GM21528 (cell line): ENCODE measurements at regions not wholly inside any gene's neighbourhood (a gene's known extent, or its start where the extent isn't known, plus 50 kb on each side); places are given as distances from the start of the nearest gene placed in this dataset.
"Not testable (repeated sequence)": the region's sequence is repeated elsewhere in the genome, so short reads cannot be mapped to it uniquely, and the experiment has no call there.

Experiments used
- ATAC-seq: cut with Tn5 transposase; IDR thresholded peaks from one replicate; pipeline ENCODE4 v1.9.1; 2021; ENCODE audit warnings: mild to moderate bottlenecking, moderate library complexity; ENCODE audit not compliant: unreplicated experiment, low FRiP score

DNA sequence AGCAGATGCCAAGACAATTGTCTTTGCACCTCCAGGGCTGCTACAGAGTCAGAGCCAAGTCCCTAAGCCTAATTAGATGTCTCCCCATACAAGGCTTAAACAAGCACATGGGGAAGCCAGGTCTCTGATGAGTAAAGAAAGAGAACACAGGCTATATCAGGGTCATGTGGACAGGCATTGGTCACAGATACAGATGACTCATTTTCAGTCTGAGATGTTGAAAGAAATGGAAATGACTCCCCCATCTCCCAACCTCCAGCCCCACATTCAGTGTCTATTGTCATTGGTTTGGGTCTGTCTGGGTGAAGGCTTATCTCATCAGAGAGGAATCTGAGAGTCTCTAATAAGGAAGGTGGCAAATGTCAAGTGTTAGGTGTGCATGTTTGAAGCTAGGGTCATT lies 290.1 kb upstream of the KIAA1217 start:
- no peak for ATAC-seq

DNA sequence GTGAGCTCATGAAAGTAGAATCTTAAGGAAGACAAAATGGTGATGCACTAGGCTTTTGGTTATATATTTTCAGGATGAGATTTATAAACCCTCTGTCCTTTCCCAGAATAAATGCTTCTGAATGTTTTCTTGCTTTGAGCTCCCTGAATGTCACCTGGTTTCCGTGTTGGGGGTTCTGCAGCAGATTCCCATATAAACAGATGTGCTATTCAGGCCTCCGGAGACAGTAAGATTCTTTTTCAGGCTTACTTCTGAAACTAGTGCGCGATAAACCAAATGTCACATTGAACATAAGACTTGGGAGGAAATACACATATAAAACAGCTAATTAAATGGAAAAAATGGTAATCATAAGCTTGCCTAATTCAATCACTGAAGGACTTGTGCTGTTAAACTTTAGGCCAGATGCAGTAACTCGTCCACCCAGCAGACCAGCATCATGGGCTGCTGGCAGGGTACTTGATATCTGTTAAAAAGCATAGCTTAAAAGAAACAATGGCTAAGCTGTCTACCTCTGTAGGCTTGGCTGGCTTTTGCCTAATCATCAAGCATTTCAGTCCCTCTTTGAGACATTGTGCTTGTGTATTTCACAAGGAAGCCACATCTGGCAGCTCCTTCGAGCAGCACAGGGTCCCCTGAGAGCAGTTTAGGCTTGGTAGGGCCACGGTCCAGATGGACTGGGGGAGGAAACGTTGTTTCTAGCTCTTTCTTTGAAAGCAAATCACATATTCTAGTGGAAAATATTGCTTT lies 281.2 kb upstream of the KIAA1217 start:
- no peak for ATAC-seq

DNA sequence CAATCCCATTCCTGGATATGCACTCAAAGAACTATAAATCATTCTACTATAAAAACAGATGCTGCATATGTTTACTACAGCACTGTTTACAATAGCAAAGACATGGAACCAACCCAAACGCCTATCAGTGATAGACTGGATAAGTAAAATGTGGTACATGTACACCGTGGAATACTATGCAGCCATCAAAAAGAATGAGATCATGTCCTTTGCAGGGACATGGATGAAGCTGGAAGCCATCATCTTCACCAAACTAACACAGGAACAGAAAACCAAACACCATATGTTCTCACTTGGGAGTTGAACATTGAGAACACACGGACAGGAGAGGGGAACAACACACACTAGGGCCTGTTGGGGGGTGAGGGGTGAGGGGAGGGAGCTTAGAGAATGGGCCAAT lies 274.9 kb upstream of the KIAA1217 start:
- not testable (repeated sequence) for ATAC-seq

- no peak for ATAC-seq
Measured at GRCh38 chr10:23945845-23946244, 263.1 kb upstream of the KIAA1217 start.

DNA sequence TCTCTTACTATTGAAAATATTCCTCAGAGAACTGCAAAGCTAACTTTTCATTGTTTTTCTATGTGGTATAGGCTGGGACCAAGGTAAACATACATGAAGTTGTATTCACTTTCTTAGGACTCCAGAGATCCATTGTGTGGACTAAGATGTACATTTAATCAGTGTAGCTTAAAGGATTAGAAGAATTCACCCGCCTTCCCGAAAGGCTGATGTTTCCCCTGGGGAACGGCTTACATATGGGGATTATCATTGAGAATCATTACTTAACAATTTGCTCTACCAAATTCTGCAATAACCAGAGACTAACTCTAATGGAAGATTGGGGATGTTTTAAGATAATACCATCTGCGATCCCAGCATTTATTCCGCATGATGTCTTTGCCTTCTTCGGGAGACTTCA lies 257.1 kb upstream of the KIAA1217 start:
- ATAC-seq: no peak

DNA sequence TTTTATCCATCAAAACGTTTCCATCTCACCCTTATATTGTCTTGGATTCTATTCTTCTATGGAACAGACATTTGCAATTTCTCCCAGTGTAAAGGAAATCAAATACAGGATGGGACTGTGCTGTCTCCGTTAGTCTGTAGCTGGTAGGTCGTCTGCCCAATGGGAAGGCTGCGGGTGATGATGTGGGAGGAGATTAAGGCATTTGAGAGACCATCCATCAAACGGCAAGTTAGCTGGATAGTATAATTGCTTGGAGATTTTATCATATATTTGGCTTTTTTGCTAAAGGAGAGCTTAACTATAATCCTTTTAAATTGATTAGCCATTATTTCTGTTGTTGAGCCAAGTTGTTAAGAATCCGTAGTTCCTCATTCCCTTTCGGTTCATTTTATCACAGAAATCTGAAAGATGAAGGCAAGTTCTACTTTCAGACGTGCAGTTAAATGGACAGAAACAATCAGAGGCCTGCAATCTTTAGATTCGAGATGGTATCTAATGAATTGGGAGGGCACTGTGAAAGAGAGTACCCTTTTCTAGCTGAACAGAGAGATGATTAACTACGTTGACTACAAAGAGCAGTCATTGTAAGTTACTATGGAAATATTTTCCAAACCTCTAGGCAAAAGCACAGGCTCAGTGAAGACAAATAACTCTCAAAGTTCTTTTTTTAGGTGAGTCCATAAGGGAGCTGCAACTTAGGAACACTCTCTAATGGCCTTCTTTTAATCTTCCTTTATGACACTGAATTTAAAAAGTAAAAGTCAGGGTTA lies 253.3 kb upstream of the KIAA1217 start:
- ATAC-seq: no peak

DNA sequence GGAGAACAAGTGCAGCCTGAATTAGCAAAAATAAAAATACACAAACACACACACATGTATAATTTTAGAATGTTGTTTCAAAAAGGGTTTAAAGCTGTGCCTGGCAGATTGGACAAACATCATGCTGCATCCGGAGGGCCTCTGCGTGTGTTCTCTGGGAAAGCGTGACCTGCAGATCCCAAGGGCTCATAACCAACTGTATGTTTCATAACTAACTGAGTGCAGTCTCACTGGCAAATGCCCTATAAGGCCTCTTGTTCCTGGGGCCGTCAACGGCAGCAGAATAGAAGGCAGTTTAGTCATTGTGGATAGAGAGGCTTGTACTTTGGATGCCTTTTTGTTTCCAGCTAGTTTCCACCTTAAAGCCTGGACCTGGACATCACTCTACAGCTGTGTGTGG lies 243.8 kb upstream of the KIAA1217 start:
- ATAC-seq: no peak

- ATAC-seq: no peak
Measured at GRCh38 chr10:23965880-23966279, 243.1 kb upstream of the KIAA1217 start.

GRCh38 chr10:23966504-23967051 lies 242.4 kb upstream of the KIAA1217 start:
- no peak for ATAC-seq

DNA sequence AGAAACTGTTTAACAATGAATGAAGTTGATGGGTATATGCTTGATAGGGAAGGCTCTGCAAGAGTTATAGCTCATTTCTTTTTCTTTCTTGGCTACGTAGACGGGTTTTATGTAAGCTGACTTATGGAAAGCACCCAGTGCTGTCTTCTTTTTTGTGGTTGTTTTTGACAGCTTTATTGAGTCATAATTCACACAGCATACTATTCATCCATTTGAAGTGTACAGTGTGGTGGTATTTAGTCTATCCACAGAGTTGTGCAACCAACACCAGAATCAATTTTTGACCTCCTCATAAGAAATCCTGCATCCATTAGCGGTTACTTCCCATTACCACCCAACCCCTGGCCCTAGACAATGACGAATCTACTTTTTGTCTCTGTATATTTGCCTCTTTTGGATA lies 240.6 kb upstream of the KIAA1217 start:
- no peak for ATAC-seq

GRCh38 chr10:23974746-23975272 lies 234.1 kb upstream of the KIAA1217 start:
- no peak for ATAC-seq

DNA sequence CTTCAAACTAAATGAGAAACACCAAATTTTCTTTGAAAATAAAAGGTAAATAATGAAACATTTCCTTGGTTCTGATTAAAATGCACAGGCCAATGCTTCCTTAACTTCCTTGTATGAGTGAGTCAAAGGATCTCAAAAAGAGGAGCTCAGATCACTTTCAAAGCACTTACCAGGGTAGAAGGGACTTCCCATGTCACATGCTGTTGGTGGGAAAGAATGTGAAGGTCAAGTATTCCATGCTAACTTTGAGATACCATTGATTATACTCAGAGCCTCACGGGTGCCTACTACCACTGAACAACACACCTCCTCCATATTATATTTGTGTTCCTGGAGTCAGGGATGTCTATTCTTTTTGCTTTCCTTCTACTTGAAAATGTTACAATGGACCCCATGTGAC lies 233.5 kb upstream of the KIAA1217 start:
- ATAC-seq: no peak

GRCh38 chr10:23976275-23976674 lies 232.7 kb upstream of the KIAA1217 start:
- ATAC-seq: no peak

- no peak for ATAC-seq
Measured at GRCh38 chr10:23978317-23978716, 230.6 kb upstream of the KIAA1217 start.

DNA sequence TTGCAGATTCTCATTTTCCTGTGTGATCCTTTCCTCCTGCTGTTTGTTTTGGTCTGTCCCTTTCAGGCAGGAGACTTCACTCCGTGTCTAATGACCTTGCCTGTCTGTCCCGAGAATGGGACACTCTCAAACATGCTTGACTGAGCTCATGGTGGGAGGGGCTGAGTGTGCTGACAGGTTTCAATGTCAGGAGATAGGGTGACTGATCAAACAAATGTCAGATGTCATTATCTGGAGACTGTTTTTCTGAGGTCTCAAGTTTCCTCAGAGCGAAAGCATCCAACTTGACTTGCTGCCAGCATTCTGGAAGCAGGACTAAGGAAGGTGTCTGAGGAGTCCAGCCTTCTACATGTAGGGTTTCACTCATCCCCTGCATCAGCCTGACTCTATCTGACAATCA lies 228.8 kb upstream of the KIAA1217 start:
- ATAC-seq: no peak

- ATAC-seq: no peak
Measured at GRCh38 chr10:23981520-23982309, 227.2 kb upstream of the KIAA1217 start.

GRCh38 chr10:23984405-23984804 lies 224.5 kb upstream of the KIAA1217 start:
- not testable (repeated sequence) for ATAC-seq

GRCh38 chr10:23988006-23988405 lies 220.9 kb upstream of the KIAA1217 start:
- no peak for ATAC-seq

DNA sequence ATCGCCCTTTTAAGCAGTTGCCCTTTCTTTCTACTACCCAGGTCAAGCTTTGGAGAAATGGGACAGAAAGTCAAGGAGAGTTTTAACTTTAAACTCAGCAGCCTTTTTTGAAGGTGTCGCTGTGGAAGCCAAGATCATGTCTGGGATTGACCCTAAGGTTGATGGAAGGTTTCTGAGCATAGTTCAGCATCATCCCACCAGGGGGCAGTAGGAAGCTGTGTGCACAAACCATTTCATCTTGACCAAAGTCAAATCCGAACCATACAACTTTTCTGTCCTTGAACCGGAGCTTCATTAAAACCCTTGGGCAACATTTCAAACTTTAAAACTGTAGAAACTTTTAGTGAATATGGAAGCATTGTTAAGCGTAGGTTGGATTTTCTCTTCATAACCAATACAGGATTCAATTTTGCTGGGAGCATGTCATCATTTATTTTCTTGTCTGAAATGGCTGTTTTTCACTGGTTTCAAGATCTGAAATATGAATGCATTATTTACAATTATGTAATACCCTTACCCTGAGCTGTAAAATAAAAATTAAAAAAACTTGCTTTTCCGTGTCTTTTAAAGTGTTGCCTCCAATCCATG lies 214.4 kb upstream of the KIAA1217 start:
- peak; percentile 64 for ATAC-seq

- no peak for ATAC-seq
Measured at GRCh38 chr10:23999445-23999844, 209.5 kb upstream of the KIAA1217 start.
